Occipital lobe (tissue), 1 donor: ENCODE measurements at regions not wholly inside any gene's neighbourhood (a gene's known extent, or its start where the extent isn't known, plus 50 kb on each side); places are given as distances from the start of the nearest gene placed in this dataset.

ENCODE experiments used
- DNase-seq: peaks from one replicate; lab custom pipeline; 2025; lab: John Stamatoyannopoulos, UW

GRCh38 chr16:73845238-73846006, 451.2 kb upstream of the PSMD7 start:
- DNase-seq, result no peak

DNA sequence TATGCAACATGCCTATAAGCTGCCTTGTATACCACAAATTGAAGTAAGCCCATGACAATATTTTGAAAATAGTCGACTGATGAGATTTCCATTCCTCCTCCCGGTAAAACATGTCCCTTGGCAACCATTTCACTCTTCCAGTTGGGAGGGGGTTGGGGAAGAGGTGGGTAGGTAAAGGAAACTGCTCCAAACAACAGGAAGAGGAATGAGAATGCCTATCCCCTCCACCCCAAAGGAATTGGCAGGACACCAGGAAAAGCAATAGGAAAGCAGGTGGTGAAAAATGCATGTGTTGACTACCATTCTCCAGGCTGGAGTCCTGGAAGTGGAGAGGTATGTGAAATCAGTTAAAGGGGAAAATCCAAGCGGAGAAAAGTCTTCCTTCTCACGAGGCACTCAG, 455.9 kb upstream of the PSMD7 start:
- DNase-seq, result no peak

GRCh38 chr16:73831220-73831619, 465.4 kb upstream of the PSMD7 start:
- DNase-seq, result no peak

DNA sequence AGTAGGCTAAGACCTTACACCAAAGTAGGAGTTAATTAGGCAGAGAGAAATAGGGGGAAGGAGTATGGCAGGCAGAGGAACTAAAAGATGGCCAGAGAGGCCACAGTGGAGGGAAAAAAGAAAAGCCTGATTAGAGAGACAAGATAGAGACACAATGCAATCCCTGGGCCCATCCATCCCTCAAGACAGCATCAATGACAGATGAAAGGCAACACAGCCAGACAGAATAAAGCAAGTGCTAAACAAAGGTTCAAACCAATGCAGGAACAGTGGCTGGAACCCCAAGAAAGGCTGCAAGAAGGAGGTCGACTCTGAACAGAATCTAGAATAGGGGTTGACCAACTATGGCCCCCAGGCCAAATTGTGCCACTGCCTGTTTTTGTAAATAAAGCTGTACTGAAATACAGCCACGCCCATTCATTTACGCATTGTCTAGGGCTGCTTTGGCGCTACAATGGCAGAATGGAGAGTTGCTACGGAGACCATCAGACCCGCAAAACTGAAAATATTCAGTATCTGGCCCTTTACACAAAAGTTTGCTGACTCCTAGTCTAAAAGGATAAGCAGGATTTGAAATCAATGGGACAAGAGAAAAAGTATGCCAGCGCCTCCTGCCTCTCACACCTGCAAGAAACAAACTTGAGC, 473.3 kb upstream of the PSMD7 start:
- no peak for DNase-seq

DNA sequence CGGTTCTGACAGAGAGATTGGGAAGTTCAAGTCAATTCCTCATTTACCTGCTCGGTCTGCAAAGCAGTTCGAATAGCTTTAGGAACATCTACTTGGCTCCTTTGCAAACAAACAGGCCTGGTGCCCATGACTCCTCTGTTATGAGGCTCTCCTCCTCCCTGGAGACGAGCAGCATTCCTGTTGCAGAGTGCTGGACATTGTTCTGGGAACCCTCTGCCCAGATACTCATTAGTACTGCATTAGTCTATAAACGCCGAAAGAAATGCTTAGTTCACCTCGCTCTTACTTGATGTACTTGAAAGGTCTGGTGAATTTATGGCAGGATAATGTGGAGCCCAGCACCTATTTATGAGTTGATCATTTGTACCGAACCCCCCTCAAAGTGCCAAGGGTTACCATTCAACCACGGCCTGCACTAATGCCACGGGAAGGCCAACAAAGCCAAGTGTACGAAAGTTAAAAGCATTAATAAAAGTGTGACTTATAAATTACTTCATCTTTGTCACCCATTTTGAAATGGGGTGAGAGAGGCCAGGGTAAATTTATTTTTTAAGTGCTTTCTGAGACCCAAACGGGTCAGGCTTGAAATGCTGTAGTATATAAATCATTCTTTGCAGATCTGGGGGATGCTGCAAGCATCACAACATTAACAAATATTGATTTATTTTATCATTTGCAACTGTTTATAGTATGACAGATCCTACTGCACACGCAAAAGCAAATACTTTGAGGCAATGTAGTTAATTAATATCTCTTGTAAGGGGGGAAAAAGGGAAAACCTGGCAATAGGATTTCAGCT, 478.9 kb upstream of the PSMD7 start:
- no peak for DNase-seq

GRCh38 chr16:73813527-73813926, 483.1 kb upstream of the PSMD7 start:
- no peak for DNase-seq

GRCh38 chr16:73804456-73804855, 492.2 kb upstream of the PSMD7 start:
- no peak for DNase-seq

- no peak for DNase-seq
These were observed 498.1 kb upstream of the PSMD7 start for GRCh38 chr16:73798471-73798870.

DNA sequence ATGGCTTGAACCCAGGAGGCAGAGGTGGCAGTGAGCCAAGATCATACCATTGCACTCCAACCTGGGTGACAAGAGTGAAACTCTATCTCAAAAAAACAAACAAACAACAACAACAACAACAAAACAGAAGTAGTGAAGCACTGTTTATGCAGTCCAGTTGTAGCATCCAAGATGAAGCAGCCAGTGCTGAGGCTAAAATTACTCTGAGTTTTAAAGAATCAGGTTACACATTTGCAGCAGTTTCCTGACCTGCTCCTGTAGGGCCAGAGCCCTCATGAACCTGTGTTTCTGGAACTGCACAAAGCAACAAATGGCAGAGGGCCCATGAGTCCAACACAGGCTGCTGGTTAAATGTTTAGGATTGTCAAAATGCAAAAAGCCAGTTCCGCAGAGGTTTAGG, 499.5 kb upstream of the PSMD7 start:
- no peak for DNase-seq

- no peak for DNase-seq
These were observed 500.4 kb upstream of the PSMD7 start for GRCh38 chr16:73796241-73796640.

- no peak for DNase-seq
These were observed 501.6 kb upstream of the PSMD7 start for GRCh38 chr16:73794994-73795393.

DNA sequence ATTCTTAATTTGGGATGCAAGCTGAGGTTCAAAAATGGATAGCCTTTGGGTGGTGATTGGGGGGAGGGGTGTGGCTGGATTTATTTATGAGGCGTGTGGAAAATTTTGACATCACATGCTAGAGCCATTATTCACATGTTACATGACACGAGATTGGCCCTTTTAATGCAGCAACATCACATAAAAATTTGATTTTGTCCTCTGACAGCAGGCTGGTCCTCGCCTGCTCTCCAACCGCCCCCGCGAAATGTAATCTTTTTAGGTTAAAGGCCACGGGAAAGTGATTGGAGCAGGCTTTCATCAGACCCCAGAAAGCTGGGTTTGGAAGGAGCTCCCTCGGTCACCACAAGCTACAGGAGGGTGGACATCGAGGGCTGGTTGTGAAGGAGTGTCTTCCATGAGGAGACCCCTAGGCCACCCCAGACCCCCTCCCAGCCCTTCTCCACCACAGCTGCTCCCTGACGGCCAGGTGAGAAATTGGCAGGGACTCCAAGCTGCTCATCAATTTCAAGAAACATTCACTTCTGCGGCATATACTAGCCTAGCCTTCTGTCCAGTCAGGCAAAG, 502.7 kb upstream of the PSMD7 start:
- DNase-seq, result no peak

- DNase-seq, result no peak
These were observed 503.4 kb upstream of the PSMD7 start for GRCh38 chr16:73793260-73793659.

GRCh38 chr16:73792199-73793020, 504.2 kb upstream of the PSMD7 start:
- no peak for DNase-seq

- no peak for DNase-seq
These were observed 515.3 kb upstream of the PSMD7 start for GRCh38 chr16:73781297-73781696.

GRCh38 chr16:73778887-73779286, 517.7 kb upstream of the PSMD7 start:
- DNase-seq, result no peak

DNA sequence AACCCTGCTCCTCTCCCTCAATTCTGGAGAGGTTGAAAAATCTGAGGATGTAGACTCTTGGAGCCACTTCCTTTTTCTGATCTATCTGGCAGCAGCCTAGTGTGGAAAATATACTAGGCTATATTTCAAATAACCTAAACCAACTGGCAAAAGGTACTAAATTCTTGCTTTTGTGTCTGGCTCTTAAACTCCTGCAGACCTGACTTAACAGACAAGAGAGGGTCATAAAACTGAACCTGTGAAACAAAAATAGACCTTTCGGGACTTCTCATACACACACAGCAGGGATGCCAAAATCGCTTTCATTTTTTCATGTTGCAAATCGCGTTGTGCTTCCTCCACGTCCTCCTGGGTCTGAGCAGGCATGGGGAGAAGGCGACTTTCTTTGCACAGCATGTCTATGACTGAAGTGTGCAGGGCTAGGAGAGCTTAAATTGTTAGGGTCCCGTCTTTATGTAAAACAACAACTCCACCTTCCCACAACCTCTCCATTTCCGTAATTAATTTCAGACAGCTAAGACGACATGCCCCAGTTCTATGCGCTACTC, 520.7 kb upstream of the PSMD7 start:
- DNase-seq, result no peak

- DNase-seq, result no peak
These were observed 525.2 kb upstream of the PSMD7 start for GRCh38 chr16:73771196-73772064.

DNA sequence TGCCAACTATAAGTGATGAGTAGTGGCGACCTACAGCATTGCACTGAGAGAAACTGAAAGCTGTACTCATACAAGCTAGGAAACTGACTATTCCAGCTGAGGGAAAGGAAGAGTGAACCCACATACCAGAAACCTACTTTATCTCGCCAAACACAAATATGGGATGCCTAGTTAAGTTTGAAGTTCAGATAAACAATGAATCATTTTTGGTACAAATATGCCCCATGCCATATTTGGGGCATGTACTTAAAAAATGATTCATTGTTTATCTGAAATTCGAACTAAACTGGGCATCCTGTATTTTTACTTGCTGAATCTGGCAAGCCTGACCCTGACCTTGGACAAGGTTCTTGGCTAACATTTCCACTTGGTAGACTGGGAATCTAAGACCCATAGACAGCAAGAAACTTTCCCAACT, 527.8 kb upstream of the PSMD7 start:
- DNase-seq, result no peak

DNA sequence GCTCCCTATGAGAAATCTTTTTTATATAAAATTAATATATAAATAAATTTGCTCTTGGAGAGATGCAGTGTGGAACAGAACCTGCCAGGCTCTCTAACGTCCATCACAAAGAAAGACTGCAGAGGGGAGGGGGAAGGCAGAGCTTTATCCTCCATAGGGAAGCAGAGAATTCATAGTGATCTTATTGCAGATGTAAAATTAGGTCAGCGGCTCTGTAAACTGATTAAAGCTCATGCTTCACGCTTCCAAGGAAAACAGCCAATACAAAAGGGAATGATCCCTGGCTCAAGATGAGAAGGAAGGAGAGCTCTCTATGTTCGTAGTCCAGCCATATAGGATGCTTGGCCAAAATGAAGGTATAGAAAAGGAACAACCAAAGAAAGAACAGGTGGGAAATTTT, 532.3 kb upstream of the PSMD7 start:
- no peak for DNase-seq
